ENCODE measurements at regions not wholly inside any gene's neighbourhood (a gene's known extent, or its start where the extent isn't known, plus 50 kb on each side); places are given as distances from the start of the nearest gene placed in this dataset.
A peak's percentile ranks its signal among the peaks of the same experiment; 100 is the strongest.

DNA sequence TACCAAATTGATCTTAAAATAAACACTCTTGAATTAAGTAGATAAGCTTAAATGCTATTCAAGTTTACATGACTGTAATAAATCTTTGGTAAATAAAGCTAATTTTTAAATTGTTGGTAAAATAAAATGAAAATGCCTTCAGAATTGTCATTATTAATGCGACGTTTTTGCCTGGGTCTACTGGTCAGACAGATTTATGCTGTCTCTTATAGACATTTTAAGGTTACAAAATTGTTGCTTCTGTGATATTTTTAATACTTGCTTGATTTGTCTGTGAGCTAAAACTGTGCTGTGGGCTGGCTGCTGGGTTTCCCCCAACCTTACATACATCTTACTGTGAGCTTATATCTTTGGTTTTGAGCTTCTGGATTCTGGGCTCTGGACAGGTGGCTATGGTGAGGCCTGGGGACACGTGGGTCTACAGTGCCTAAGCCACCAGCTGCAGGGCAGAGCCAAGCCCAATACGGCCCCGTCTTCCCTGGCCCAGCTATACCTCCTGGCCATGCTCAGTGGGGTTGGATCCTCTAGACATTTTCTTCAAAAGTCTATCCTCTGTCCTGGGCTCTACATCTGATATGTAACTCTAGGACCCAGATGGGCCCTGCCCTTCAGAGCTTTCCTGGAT, 81.4 kb downstream of the ETS2 start:
- no peak for DNase-seq
- no peaks in the 10 kb centered on the region for H3K36me3 ChIP-seq

DNA sequence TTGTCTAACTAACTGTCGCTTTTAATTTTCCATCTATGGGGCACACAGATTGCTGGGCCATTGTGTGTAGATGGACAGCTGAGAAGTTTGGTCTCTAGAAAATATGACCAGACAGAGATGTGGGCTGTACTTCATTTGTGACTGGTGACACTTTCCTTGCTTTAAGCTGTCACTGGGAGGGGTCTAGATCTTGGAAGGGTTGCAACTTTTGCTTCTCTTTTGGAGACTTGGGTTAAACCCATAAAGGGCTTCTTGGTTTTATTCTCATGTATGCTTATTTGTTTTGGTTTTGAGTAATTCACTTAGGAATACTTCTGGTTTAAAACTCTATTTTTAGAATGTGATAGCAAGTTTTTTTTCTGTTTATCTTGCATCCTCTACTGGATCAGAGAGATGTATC, 80.2 kb downstream of the ETS2 start:
- Histone ChIP-seq H3K27ac (peak overlapping the region in 1 of 10 donors; percentile 5), H3K27me3 (no peaks in the 10 kb centered on the region), H3K36me3 (no peaks in the 10 kb centered on the region), H3K4me3 (no peak overlapping the region), H3K4me1 (no peaks in the 10 kb centered on the region), H3K9me3 (peaks cover 0 to 57% (median 16%) of the 10 kb centered on the region in 11 donors)
- ATAC-seq (no peak), DNase-seq (no peak)
- TF ChIP-seq, protein P1, sequence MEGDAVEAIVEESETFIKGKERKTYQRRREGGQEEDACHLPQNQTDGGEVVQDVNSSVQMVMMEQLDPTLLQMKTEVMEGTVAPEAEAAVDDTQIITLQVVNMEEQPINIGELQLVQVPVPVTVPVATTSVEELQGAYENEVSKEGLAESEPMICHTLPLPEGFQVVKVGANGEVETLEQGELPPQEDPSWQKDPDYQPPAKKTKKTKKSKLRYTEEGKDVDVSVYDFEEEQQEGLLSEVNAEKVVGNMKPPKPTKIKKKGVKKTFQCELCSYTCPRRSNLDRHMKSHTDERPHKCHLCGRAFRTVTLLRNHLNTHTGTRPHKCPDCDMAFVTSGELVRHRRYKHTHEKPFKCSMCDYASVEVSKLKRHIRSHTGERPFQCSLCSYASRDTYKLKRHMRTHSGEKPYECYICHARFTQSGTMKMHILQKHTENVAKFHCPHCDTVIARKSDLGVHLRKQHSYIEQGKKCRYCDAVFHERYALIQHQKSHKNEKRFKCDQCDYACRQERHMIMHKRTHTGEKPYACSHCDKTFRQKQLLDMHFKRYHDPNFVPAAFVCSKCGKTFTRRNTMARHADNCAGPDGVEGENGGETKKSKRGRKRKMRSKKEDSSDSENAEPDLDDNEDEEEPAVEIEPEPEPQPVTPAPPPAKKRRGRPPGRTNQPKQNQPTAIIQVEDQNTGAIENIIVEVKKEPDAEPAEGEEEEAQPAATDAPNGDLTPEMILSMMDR (IDR thresholded peaks at IDR 0.05) = no peak
- 96 to 98% methylated on average over 1 of the region's 1 CpG for WGBS, 2 donors
- intact Hi-C loops (cut with DNase I) = no loop called here

More for the DNA sequence above, 81.4 kb downstream of the ETS2 start:
- ATAC-seq = no peak
- no peaks in the 10 kb centered on the region for H3K4me1 ChIP-seq
- no peaks in the 10 kb centered on the region for H3K27me3 ChIP-seq
- H3K4me3 ChIP-seq = no peak overlapping the region
- H3K27ac ChIP-seq = no peak overlapping the region
- 79 to 83% methylated on average over 5 of the region's 5 CpGs for WGBS, 2 donors
- H3K9me3 ChIP-seq = peaks cover 0 to 46% (median 13%) of the 10 kb centered on the region in 11 donors
- TF ChIP-seq, protein P1 (IDR thresholded peaks at IDR 0.05) = no peak
- intact Hi-C loops (cut with DNase I) = no loop called here

GRCh38 chr21:38884440-38884839, 78.7 kb downstream of the ETS2 start:
- H3K27me3 ChIP-seq = no peaks in the 10 kb centered on the region
- TF ChIP-seq, protein P1 (IDR thresholded peaks at IDR 0.05) = no peak
- WGBS, 2 donors = 82 to 99% methylated on average over 3 of the region's 3 CpGs
- DNase-seq (no peak), ATAC-seq (no peak)
- H3K4me1 ChIP-seq = no peaks in the 10 kb centered on the region
- H3K4me3 ChIP-seq = no peak overlapping the region
- H3K27ac ChIP-seq = no peak overlapping the region
- H3K9me3 ChIP-seq = peaks cover 0 to 71% (median 31%) of the 10 kb centered on the region in 11 donors
- intact Hi-C loops (cut with DNase I) = no loop called here
- H3K36me3 ChIP-seq = no peaks in the 10 kb centered on the region

DNA sequence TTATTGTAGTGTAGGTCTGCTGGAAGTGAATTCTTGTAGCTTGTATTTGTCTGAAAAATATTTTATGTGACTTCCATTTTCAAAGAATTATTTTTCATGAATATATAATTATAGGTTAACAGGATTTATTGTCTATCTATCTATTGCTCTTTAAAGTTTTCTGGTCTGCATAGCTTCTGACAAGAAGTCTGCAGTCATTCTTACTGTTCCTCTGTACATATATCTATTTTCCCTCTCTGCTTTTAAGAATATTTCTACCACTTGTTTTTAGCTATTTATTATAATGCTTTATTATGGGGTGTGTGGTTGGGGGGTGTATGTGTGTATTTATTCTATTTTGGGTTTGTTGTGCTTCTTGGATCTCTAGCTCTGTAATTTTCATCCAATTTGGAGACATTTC, 77.4 kb downstream of the ETS2 start:
- intact Hi-C loops (cut with DNase I) = no loop called here
- no peaks in the 10 kb centered on the region for H3K36me3 ChIP-seq
- peaks cover 0 to 4% (median 0%) of the 10 kb centered on the region in 9 donors for H3K4me1 ChIP-seq
- H3K9me3 ChIP-seq = peaks cover 0 to 69% (median 33%) of the 10 kb centered on the region in 11 donors
- H3K27me3 ChIP-seq = no peaks in the 10 kb centered on the region
- no peak overlapping the region for H3K27ac ChIP-seq
- no peak for ATAC-seq
- H3K4me3 ChIP-seq = no peak overlapping the region
- DNase-seq = no peak
- TF ChIP-seq, protein P1 (IDR thresholded peaks at IDR 0.05) = no peak
